ENCODE measurements at regions not wholly inside any gene's neighbourhood (a gene's known extent, or its start where the extent isn't known, plus 50 kb on each side); places are given as distances from the start of the nearest gene placed in this dataset.

- ATAC-seq: no peak
Measured at GRCh38 chr20:19823216-19823615, 65.2 kb downstream of the RIN2 start.

DNA sequence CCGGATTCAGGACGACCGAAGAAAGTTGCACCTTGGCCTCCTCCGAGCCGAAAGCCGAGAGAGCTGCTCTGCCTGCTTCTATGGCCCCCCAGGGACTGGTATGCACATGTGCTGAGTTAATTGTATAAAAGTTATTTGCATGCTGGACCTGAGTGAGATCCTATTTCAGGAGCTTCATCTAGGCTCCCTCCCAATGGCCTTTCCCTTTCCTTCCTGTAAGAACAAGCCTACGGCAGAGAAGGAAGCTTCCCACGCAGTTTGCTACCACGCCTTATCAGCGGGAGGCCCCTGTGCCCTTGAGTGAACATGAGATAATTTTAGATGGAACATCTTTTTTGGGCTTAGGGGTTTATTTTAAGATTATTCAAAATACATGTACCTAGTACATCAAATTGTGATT lies 65.9 kb downstream of the RIN2 start:
- TF ChIP-seq ZNF70 (CRISPR knock-in tag; IDR thresholded peaks at IDR 0.05) (no peak), ZC3H10 (CRISPR knock-in tag; IDR thresholded peaks at IDR 0.05) (no peak), ZFP30 (CRISPR knock-in tag; IDR thresholded peaks at IDR 0.05) (no peak), PPARA (CRISPR knock-in tag; IDR thresholded peaks at IDR 0.05; ENCODE audit: borderline replicate concordance) (no peak), ARNTL (CRISPR knock-in tag; IDR thresholded peaks at IDR 0.05; ENCODE audit: borderline replicate concordance, low read depth) (no peak), OSR1 (CRISPR knock-in tag; IDR thresholded peaks at IDR 0.05) (no peak), TOX (CRISPR knock-in tag; IDR thresholded peaks at IDR 0.05; ENCODE audit: borderline replicate concordance) (no peak), CSDC2 (CRISPR knock-in tag; IDR thresholded peaks at IDR 0.05) (no peak), TSHZ2 (CRISPR knock-in tag; IDR thresholded peaks at IDR 0.05) (no peak), ZNF8 (CRISPR knock-in tag; IDR thresholded peaks at IDR 0.05) (no peak), RARB (CRISPR knock-in tag; IDR thresholded peaks at IDR 0.05) (no peak), ESRRG (CRISPR knock-in tag; IDR thresholded peaks at IDR 0.05) (no peak), ZFP3 (CRISPR knock-in tag; IDR thresholded peaks at IDR 0.05) (no peak), PATZ1 (CRISPR knock-in tag; IDR thresholded peaks at IDR 0.05; ENCODE audit: borderline replicate concordance) (no peak), GLIS3 (CRISPR knock-in tag; IDR thresholded peaks at IDR 0.05) (no peak)
- TF ChIP-seq, protein P1, sequence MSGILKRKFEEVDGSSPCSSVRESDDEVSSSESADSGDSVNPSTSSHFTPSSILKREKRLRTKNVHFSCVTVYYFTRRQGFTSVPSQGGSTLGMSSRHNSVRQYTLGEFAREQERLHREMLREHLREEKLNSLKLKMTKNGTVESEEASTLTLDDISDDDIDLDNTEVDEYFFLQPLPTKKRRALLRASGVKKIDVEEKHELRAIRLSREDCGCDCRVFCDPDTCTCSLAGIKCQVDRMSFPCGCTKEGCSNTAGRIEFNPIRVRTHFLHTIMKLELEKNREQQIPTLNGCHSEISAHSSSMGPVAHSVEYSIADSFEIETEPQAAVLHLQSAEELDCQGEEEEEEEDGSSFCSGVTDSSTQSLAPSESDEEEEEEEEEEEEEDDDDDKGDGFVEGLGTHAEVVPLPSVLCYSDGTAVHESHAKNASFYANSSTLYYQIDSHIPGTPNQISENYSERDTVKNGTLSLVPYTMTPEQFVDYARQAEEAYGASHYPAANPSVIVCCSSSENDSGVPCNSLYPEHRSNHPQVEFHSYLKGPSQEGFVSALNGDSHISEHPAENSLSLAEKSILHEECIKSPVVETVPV (CRISPR knock-in tag; IDR thresholded peaks at IDR 0.05): no peak
- ATAC-seq: no peak

More at GRCh38 chr20:19823216-19823615, 65.2 kb downstream of the RIN2 start:
- no peak for TF ChIP-seq RARB (CRISPR knock-in tag; IDR thresholded peaks at IDR 0.05)
- no peak for TF ChIP-seq TCF4 (CRISPR knock-in tag; IDR thresholded peaks at IDR 0.05; ENCODE audit: borderline replicate concordance)

DNA sequence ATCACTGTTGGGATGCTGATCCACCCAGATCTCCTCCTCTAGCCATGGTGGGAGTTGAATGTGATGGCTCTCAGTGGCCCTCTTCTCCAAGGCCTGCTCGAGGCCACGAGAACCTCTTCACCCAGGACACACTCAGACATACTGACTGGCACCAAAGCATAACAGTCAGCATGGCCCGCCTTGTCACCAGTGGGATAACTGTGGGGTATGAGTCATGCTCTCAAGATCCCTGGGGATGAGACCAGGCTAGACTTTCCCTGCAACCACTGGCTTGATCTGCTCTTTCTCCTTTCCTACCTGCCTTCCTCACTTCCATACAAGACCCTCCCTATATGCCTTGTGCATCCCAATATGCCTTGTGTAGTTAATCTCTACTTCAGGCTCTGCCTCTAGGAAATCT lies 66.8 kb downstream of the RIN2 start:
- TF ChIP-seq, protein P2, sequence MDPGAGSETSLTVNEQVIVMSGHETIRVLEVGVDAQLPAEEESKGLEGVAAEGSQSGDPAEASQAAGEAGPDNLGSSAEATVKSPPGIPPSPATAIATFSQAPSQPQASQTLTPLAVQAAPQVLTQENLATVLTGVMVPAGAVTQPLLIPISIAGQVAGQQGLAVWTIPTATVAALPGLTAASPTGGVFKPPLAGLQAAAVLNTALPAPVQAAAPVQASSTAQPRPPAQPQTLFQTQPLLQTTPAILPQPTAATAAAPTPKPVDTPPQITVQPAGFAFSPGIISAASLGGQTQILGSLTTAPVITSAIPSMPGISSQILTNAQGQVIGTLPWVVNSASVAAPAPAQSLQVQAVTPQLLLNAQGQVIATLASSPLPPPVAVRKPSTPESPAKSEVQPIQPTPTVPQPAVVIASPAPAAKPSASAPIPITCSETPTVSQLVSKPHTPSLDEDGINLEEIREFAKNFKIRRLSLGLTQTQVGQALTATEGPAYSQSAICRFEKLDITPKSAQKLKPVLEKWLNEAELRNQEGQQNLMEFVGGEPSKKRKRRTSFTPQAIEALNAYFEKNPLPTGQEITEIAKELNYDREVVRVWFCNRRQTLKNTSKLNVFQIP (CRISPR knock-in tag; IDR thresholded peaks at IDR 0.05; ENCODE audit: borderline replicate concordance, low read depth): no peak
- no peak for TF ChIP-seq ZFP3 (CRISPR knock-in tag; IDR thresholded peaks at IDR 0.05)
- TF ChIP-seq ZNF8 (CRISPR knock-in tag; IDR thresholded peaks at IDR 0.05): no peak
- TF ChIP-seq, protein P3, sequence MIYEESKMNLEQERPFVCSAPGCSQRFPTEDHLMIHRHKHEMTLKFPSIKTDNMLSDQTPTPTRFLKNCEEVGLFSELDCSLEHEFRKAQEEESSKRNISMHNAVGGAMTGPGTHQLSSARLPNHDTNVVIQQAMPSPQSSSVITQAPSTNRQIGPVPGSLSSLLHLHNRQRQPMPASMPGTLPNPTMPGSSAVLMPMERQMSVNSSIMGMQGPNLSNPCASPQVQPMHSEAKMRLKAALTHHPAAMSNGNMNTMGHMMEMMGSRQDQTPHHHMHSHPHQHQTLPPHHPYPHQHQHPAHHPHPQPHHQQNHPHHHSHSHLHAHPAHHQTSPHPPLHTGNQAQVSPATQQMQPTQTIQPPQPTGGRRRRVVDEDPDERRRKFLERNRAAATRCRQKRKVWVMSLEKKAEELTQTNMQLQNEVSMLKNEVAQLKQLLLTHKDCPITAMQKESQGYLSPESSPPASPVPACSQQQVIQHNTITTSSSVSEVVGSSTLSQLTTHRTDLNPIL (CRISPR knock-in tag; IDR thresholded peaks at IDR 0.05; ENCODE audit: low read depth): no peak
- no peak for TF ChIP-seq RARB (CRISPR knock-in tag; IDR thresholded peaks at IDR 0.05)
- no peak for TF ChIP-seq ESRRG (CRISPR knock-in tag; IDR thresholded peaks at IDR 0.05)
- no peak for TF ChIP-seq CSDC2 (CRISPR knock-in tag; IDR thresholded peaks at IDR 0.05)
- no peak for TF ChIP-seq ZFP30 (CRISPR knock-in tag; IDR thresholded peaks at IDR 0.05)
- TF ChIP-seq TOX (CRISPR knock-in tag; IDR thresholded peaks at IDR 0.05; ENCODE audit: borderline replicate concordance): no peak
- TF ChIP-seq ISL1 (CRISPR knock-in tag; IDR thresholded peaks at IDR 0.05): no peak
- TF ChIP-seq PATZ1 (CRISPR knock-in tag; IDR thresholded peaks at IDR 0.05; ENCODE audit: borderline replicate concordance): no peak
- no peak for TF ChIP-seq SNAI2 (CRISPR knock-in tag; IDR thresholded peaks at IDR 0.05)
- TF ChIP-seq ZNF70 (CRISPR knock-in tag; IDR thresholded peaks at IDR 0.05): no peak
- no peak for TF ChIP-seq BACH2 (CRISPR knock-in tag; IDR thresholded peaks at IDR 0.05; ENCODE audit: borderline replicate concordance)
- TF ChIP-seq, protein P1 (CRISPR knock-in tag; IDR thresholded peaks at IDR 0.05): no peak
- no peak for ATAC-seq
